Natural killer cell (primary cell): ENCODE measurements at regions not wholly inside any gene's neighbourhood (a gene's known extent, or its start where the extent isn't known, plus 50 kb on each side); places are given as distances from the start of the nearest gene placed in this dataset.

ENCODE experiments used
- ATAC-seq, 3 donors: fragments of 150-1000 bp in 2 of 3; fragments of 200-7000 bp in 1 of 3; cut with Tn5 transposase; 1 replicate in 1 of 3; 2 replicates in 2 of 3; pipeline ENCODE4 v1.10.0; 2021; ENCODE audit warnings: mild to moderate bottlenecking in 2 of 3, moderate library complexity in 2 of 3
- DNase-seq, 2 donors: peaks; one replicate each; pipeline versions ENCODE4 v3.0.0 to v3.0.0-alpha.2; 2013 to 2021; ENCODE audit warnings: mixed read lengths in 1 of 2
- H3K27ac ChIP-seq: one replicate; pipeline ENCODE4 v1.5.1; 2013; ENCODE audit warnings: mild to moderate bottlenecking, low read length
- H3K27me3 ChIP-seq: one replicate; pipeline ENCODE4 v1.6.1; 2013; ENCODE audit warnings: low read length; ENCODE audit not compliant: control insufficient read depth, insufficient read depth
- H3K36me3 ChIP-seq: one replicate; pipeline ENCODE4 v1.6.1; 2013; ENCODE audit warnings: low read length; ENCODE audit not compliant: control insufficient read depth, insufficient read depth
- H3K4me1 ChIP-seq: one replicate; pipeline ENCODE4 v1.6.1; 2013; ENCODE audit warnings: low read length; ENCODE audit not compliant: control insufficient read depth, insufficient read depth
- H3K4me3 ChIP-seq: one replicate; pipeline ENCODE4 v1.5.1; 2013; ENCODE audit warnings: low read length
- H3K9me3 ChIP-seq: one replicate; pipeline ENCODE4 v1.6.1; 2013; ENCODE audit warnings: low read length; ENCODE audit not compliant: control insufficient read depth, insufficient read depth
- H3K27ac Mint-ChIP-seq, 2 donors: one replicate each; pipeline ENCODE4 v1.8.0; 2022; ENCODE audit warnings: mild to moderate bottlenecking in 2 of 2, mixed read lengths in 2 of 2, moderate library complexity in 1 of 2
- H3K27me3 Mint-ChIP-seq, 2 donors: one replicate each; pipeline ENCODE4 v1.8.0; 2022; ENCODE audit warnings: low read depth in 2 of 2, mixed read lengths in 2 of 2
- H3K36me3 Mint-ChIP-seq: one replicate; pipeline ENCODE4 v1.8.0; 2022; ENCODE audit warnings: mixed read lengths
- H3K4me1 Mint-ChIP-seq, 2 donors: one replicate each; pipeline ENCODE4 v1.8.0; 2022; ENCODE audit warnings: mixed read lengths in 2 of 2
- H3K4me3 Mint-ChIP-seq: one replicate; pipeline ENCODE4 v1.8.0; 2022; ENCODE audit warnings: mild to moderate bottlenecking, moderate library complexity, mixed read lengths
- H3K9me3 Mint-ChIP-seq, 2 donors: one replicate each; pipeline ENCODE4 v1.8.0; 2022; ENCODE audit warnings: mixed read lengths in 2 of 2
- WGBS: methylation state at CpG from one replicate; pipeline ENCODE4 v1.1.7; 2013; ENCODE audit warnings: missing lambda C conversion rate; ENCODE audit not compliant: insufficient coverage; 5-methylcytosine and 5-hydroxymethylcytosine counted together
- intact Hi-C: fragments of 100-400 bp; cut with micrococcal nuclease; formaldehyde crosslinking; loops from one replicate; pipeline ENCODE4 v1.14.2; 2022
- TF ChIP-seq, protein P1 (sequence below): fragments of 200-600 bp; IDR thresholded peaks from one replicate; pipeline ENCODE4 v1.8.0; 2022; ENCODE audit warnings: antibody characterized with exemption

DNA sequence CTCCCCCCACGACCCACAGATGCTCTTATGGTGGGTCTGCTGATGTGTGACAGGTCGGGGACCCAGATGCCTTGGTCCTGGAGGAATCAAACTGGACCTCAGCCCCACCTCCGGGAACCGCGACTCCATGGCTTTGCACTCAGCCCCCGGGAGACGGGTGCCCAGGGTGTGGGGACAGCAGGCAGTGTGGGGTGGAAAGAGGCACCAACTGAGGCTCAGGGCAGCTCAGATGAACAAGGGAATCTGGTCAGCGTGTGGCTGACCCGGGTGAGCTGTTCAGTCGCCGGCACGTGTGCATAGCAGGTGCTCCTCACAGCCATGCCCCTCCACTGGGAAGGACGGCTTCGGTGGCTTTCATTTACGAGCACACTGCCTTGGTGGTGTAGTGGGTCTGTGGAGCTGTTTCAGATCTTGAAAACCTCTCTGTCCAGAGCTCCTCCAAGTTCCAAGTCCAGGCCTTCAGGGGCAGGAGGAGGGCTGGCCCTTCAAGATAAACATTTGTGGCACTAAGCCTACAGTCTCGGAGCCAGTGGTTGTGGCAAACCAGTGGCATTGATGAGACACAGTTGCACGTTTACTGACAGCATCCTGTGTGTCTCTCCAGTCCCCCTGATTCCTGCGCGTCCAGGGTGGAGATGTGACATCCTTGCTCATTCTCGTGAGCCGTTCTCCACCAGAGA, 471.2 kb upstream of the HS6ST1 start:
- WGBS = 89% methylated on average over 21 of the region's 21 CpGs
- Histone ChIP-seq H3K4me1 (no peaks in the 10 kb centered on the region), H3K27ac (no peak overlapping the region), H3K36me3 (no peaks in the 10 kb centered on the region), H3K4me3 (no peak overlapping the region), H3K9me3 (no peaks in the 10 kb centered on the region), H3K27me3 (no peaks in the 10 kb centered on the region)
- DNase-seq (no peak), ATAC-seq (no peak)
- TF ChIP-seq, protein P1, sequence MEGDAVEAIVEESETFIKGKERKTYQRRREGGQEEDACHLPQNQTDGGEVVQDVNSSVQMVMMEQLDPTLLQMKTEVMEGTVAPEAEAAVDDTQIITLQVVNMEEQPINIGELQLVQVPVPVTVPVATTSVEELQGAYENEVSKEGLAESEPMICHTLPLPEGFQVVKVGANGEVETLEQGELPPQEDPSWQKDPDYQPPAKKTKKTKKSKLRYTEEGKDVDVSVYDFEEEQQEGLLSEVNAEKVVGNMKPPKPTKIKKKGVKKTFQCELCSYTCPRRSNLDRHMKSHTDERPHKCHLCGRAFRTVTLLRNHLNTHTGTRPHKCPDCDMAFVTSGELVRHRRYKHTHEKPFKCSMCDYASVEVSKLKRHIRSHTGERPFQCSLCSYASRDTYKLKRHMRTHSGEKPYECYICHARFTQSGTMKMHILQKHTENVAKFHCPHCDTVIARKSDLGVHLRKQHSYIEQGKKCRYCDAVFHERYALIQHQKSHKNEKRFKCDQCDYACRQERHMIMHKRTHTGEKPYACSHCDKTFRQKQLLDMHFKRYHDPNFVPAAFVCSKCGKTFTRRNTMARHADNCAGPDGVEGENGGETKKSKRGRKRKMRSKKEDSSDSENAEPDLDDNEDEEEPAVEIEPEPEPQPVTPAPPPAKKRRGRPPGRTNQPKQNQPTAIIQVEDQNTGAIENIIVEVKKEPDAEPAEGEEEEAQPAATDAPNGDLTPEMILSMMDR = no peak
- H3K27me3 Mint-ChIP-seq = no peaks in the 10 kb centered on the region
- no peaks in the 10 kb centered on the region for H3K9me3 Mint-ChIP-seq
- intact Hi-C loops = no loop called here
- H3K4me1 Mint-ChIP-seq = no peaks in the 10 kb centered on the region
- H3K27ac Mint-ChIP-seq = no peak overlapping the region
- H3K4me3 Mint-ChIP-seq = no peak overlapping the region
- no peaks in the 10 kb centered on the region for H3K36me3 Mint-ChIP-seq

DNA sequence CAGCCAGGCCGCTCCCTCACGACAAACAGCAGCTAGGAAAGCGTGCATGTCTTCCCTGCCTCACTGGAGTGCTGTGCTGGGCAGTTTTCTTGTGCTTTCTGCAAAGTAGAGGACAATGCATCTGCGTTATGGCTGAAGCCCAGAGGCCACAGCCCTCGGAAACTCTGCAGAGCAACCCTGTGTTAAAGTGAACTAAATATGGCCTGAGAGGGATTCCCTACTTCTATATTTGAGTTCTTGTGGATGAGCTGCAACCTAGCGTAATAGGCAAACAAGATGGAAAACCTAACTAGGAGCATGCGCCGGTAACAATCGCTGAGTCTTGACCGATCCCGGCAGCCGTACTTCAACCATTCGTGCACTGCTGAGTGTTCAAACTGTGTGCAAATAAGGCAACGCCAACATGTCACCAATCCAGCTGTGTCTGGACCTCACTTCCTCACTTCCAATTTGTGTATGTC, 471.9 kb upstream of the HS6ST1 start:
- Histone ChIP-seq H3K27ac (no peak overlapping the region), H3K4me1 (no peaks in the 10 kb centered on the region), H3K36me3 (no peaks in the 10 kb centered on the region), H3K9me3 (no peaks in the 10 kb centered on the region), H3K27me3 (no peaks in the 10 kb centered on the region), H3K4me3 (no peak overlapping the region)
- Mint-ChIP-seq H3K27ac (no peak overlapping the region), H3K4me1 (no peaks in the 10 kb centered on the region), H3K4me3 (no peak overlapping the region), H3K36me3 (no peaks in the 10 kb centered on the region), H3K27me3 (no peaks in the 10 kb centered on the region), H3K9me3 (no peaks in the 10 kb centered on the region)
- no peak for ATAC-seq
- WGBS = 84% methylated on average over 14 of the region's 14 CpGs
- TF ChIP-seq, protein P1 = no peak
- intact Hi-C loops = no loop called here
- DNase-seq = no peak

DNA sequence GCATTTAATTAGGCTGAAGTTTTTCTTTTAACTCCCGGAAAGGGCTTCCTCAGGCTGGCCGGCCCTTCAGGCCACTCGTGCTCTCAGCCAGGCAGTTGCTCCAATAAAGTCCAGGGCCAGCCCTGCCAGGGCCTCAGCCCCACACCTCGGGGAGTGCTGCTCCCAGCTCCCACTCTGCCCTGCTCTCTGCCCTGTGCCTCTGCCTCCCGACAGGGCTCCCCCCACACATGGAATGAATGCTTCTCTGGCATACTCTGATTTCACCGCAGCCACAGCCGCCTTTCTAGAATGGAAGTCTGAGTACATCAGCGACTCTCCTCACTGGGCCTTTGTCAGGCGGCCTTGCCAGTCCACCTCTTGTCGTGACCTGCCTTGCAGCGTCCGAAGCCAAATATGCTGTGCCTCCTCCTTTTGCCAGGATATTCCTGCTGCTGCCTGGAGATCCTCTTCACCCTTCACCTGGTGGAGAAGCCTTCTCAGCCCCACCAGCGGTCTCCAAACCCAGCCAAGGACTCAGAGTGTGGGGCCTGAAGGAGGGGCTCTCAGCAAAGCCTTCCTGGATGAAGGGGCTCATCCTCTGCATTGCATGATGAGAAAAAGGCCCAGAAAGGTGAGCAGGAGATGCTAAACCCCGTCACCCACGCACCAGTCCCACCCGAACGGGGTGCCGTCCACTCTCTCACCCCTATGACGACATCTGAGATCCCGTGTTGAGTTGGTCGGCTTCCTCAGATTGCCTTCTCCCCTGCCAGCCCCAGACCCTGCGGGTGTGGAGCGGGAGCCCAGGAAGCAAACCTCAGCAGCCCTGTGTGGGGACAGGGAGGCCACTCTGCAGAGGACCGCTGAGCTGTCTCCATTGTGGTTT, 472.7 kb upstream of the HS6ST1 start:
- ATAC-seq = no peak

More for the DNA sequence above, 472.7 kb upstream of the HS6ST1 start:
- no peak overlapping the region for H3K4me3 ChIP-seq
- H3K27ac Mint-ChIP-seq = no peak overlapping the region
- no peak for DNase-seq
- no peaks in the 10 kb centered on the region for H3K4me1 ChIP-seq
- H3K36me3 Mint-ChIP-seq = no peaks in the 10 kb centered on the region
- no peaks in the 10 kb centered on the region for H3K9me3 Mint-ChIP-seq
- H3K4me1 Mint-ChIP-seq = no peaks in the 10 kb centered on the region
- H3K27ac ChIP-seq = no peak overlapping the region
- H3K9me3 ChIP-seq = no peaks in the 10 kb centered on the region
- TF ChIP-seq, protein P1 = no peak
- no peaks in the 10 kb centered on the region for H3K36me3 ChIP-seq
- H3K27me3 Mint-ChIP-seq = no peaks in the 10 kb centered on the region
- WGBS = 89% methylated on average over 24 of the region's 24 CpGs
- H3K4me3 Mint-ChIP-seq = no peak overlapping the region
- H3K27me3 ChIP-seq = no peaks in the 10 kb centered on the region
- intact Hi-C loops = no loop called here
